H1 (cell line): ENCODE measurements at regions not wholly inside any gene's neighbourhood (a gene's known extent, or its start where the extent isn't known, plus 50 kb on each side); places are given as distances from the start of the nearest gene placed in this dataset.
A peak's percentile ranks its signal among the peaks of the same experiment; 100 is the strongest.

Experiments
- CTCF ChIA-PET: fragments of 300-600 bp; sonication (Branson Sonifier 250); formaldehyde crosslinking; loops from one replicate; lab custom pipeline; 2021; ENCODE audit not compliant: partially characterized antibody; lab: Charles Lee
- POLR2A ChIA-PET: fragments of 300-600 bp; sonication (Branson Sonifier 250); formaldehyde crosslinking; loops from one replicate; lab custom pipeline; 2021; ENCODE audit warnings: inconsistent platforms; ENCODE audit not compliant: partially characterized antibody; lab: Charles Lee
- DNase-seq, 2 experiments: peaks; one replicate each; pipeline versions ENCODE4 v3.0.0 to v3.0.0-alpha.2; 2010 to 2022; ENCODE audit warnings: low spot score in 2 of 2, low read depth in 1 of 2, mixed read lengths in 1 of 2
- FAIRE-seq: peaks from 2 replicates; lab custom pipeline; 2011; peaks lifted over from hg19 to GRCh38; lab: Jason Lieb, UNC
- H2AFZ ChIP-seq: 2 replicates; pipeline ENCODE4 v1.8.1; 2012; ENCODE audit warnings: low read length, inconsistent platforms
- H2AK5ac ChIP-seq: 2 replicates; pipeline ENCODE4 v1.6.1; 2013; ENCODE audit warnings: low read depth, low read length
- H2BK120ac ChIP-seq: replicated peaks from 2 replicates; pipeline ENCODE3; 2013; ENCODE audit warnings: low read depth, low read length, inconsistent platforms
- H2BK12ac ChIP-seq: 2 replicates; pipeline ENCODE4 v1.6.1; 2013; ENCODE audit warnings: low read depth, low read length
- H2BK15ac ChIP-seq: 2 replicates; pipeline ENCODE4 v1.6.1; 2013; ENCODE audit warnings: low read length
- H2BK20ac ChIP-seq: 2 replicates; pipeline ENCODE4 v1.6.1; 2013; ENCODE audit warnings: low read length
- H2BK5ac ChIP-seq: 2 replicates; pipeline ENCODE4 v1.6.1; 2013; ENCODE audit warnings: low read depth, low read length
- H3K14ac ChIP-seq: 2 replicates; pipeline ENCODE4 v1.6.1; 2013; ENCODE audit warnings: inconsistent platforms; ENCODE audit not compliant: insufficient read length
- H3K18ac ChIP-seq: 2 replicates; pipeline ENCODE4 v1.6.1; 2013; ENCODE audit warnings: low read length; ENCODE audit errors: extremely low read depth
- H3K23ac ChIP-seq: 2 replicates; pipeline ENCODE4 v1.6.1; 2013; ENCODE audit warnings: inconsistent platforms; ENCODE audit not compliant: insufficient read length
- H3K23me2 ChIP-seq: 2 replicates; pipeline ENCODE4 v1.6.1; 2013; ENCODE audit warnings: low read depth, low read length
- H3K27ac ChIP-seq: 2 replicates; pipeline ENCODE4 v1.6.1; 2011; ENCODE audit warnings: low read depth, low read length, inconsistent platforms
- H3K27me3 ChIP-seq, 4 experiments: replicated peaks in 1 of 4; 1 replicate in 1 of 4; 2 replicates in 3 of 4; pipeline versions ENCODE4 v1.6.1 to v1.8.1; 2011 to 2013; ENCODE audit warnings: low read length in 3 of 4, mild to moderate bottlenecking in 3 of 4, inconsistent platforms in 2 of 4, mixed read lengths in 2 of 4, moderate library complexity in 1 of 4; ENCODE audit not compliant: control insufficient read depth in 3 of 4, insufficient read depth in 3 of 4; ENCODE audit errors: extremely low read depth in 1 of 4
- H3K36me3 ChIP-seq, 4 experiments: 2 replicates each; pipeline versions ENCODE4 v1.6.1 to v1.8.1; 2011 to 2013; ENCODE audit warnings: mild to moderate bottlenecking in 4 of 4, low read length in 3 of 4, moderate library complexity in 2 of 4, control low read depth in 1 of 4, inconsistent platforms in 1 of 4; ENCODE audit not compliant: insufficient read depth in 4 of 4, control insufficient read depth in 2 of 4
- H3K4ac ChIP-seq: replicated peaks from 2 replicates; pipeline ENCODE3; 2013; ENCODE audit warnings: low read length, low read depth, mixed read lengths, inconsistent platforms; ENCODE audit not compliant: insufficient read length
- H3K4me1 ChIP-seq, 4 experiments: replicated peaks in 1 of 4; 1 replicate in 1 of 4; 2 replicates in 3 of 4; pipeline versions ENCODE4 v1.6.1 to v1.8.1; 2011 to 2013; ENCODE audit warnings: low read length in 3 of 4, inconsistent platforms in 2 of 4, mixed read lengths in 1 of 4; ENCODE audit not compliant: insufficient read depth in 4 of 4, control insufficient read depth in 3 of 4
- H3K4me2 ChIP-seq, 2 experiments: 2 replicates each; pipeline versions ENCODE4 v1.6.1 to v1.8.1; 2011 to 2013; ENCODE audit warnings: low read depth in 2 of 2, low read length in 2 of 2, control low read depth in 1 of 2, inconsistent platforms in 1 of 2, mild to moderate bottlenecking in 1 of 2; ENCODE audit not compliant: insufficient read depth in 1 of 2
- H3K4me3 ChIP-seq, 4 experiments: fragments of 200-600, 300-600 bp in 1 of 4; sonication (generic), shearing (Covaris generic), sonication (Bioruptor Twin) in 1 of 4; 2 replicates each; pipeline versions ENCODE4 v1.5.1 to v1.8.1; 2011 to 2016; ENCODE audit warnings: low read length in 4 of 4, low read depth in 3 of 4, control low read depth in 2 of 4, inconsistent platforms in 2 of 4, mild to moderate bottlenecking in 2 of 4, mixed read lengths in 1 of 4, moderate library complexity in 1 of 4; ENCODE audit not compliant: insufficient read depth in 2 of 4; ENCODE audit errors: extremely low read depth in 1 of 4
- H3K56ac ChIP-seq: replicated peaks from 2 replicates; pipeline ENCODE3; 2013; ENCODE audit warnings: low read depth, mild to moderate bottlenecking, mixed read lengths, low read length, inconsistent platforms; ENCODE audit not compliant: insufficient read length
- H3K79me1 ChIP-seq: 2 replicates; pipeline ENCODE4 v1.6.1; 2013; ENCODE audit warnings: low read depth, low read length, control low read depth
- H3K79me2 ChIP-seq, 2 experiments: 2 replicates each; pipeline versions ENCODE4 v1.6.1 to v1.8.1; 2012 to 2013; ENCODE audit warnings: low read length in 2 of 2, mild to moderate bottlenecking in 2 of 2, inconsistent platforms in 1 of 2; ENCODE audit not compliant: insufficient read depth in 2 of 2, control insufficient read depth in 1 of 2
- H3K9ac ChIP-seq, 4 experiments: replicated peaks in 1 of 4; 1 replicate in 1 of 4; 2 replicates in 3 of 4; pipeline versions ENCODE4 v1.6.1 to v1.8.1; 2011 to 2013; ENCODE audit warnings: low read depth in 3 of 4, low read length in 3 of 4, control low read depth in 2 of 4, mild to moderate bottlenecking in 2 of 4, moderate library complexity in 2 of 4, inconsistent platforms in 1 of 4; ENCODE audit errors: extremely low read depth in 1 of 4
- H3K9me3 ChIP-seq, 2 experiments: 2 replicates each; pipeline versions ENCODE4 v1.6.1 to v1.8.1; 2012 to 2013; ENCODE audit warnings: mild to moderate bottlenecking in 2 of 2, moderate library complexity in 2 of 2, control low read depth in 1 of 2, inconsistent platforms in 1 of 2, low read depth in 1 of 2, low read length in 1 of 2, mixed read lengths in 1 of 2; ENCODE audit not compliant: insufficient read depth in 2 of 2
- H4K20me1 ChIP-seq, 2 experiments: replicated peaks in 1 of 2; 2 replicates each; pipeline versions ENCODE3 to v1.8.1; 2011 to 2013; ENCODE audit warnings: inconsistent platforms in 2 of 2, low read length in 2 of 2, mild to moderate bottlenecking in 1 of 2; ENCODE audit not compliant: insufficient read depth in 2 of 2, control insufficient read depth in 1 of 2
- H4K5ac ChIP-seq: 2 replicates; pipeline ENCODE4 v1.6.1; 2013; ENCODE audit warnings: low read length, low read depth, mixed read lengths, inconsistent platforms; ENCODE audit not compliant: insufficient read length
- H4K8ac ChIP-seq: 2 replicates; pipeline ENCODE4 v1.8.0; 2013; ENCODE audit warnings: mild to moderate bottlenecking, moderate library complexity, low read length, inconsistent platforms; ENCODE audit not compliant: insufficient read depth; ENCODE audit errors: extremely low read depth
- H4K91ac ChIP-seq: replicated peaks from 2 replicates; pipeline ENCODE3; 2013; ENCODE audit warnings: low read length, mixed read lengths, inconsistent platforms; ENCODE audit not compliant: insufficient read length
- CEBPB ChIP-seq: IDR thresholded peaks from 2 replicates; pipeline ENCODE4 v1.6.1; 2012; ENCODE audit warnings: low read depth, low read length
- GABPA ChIP-seq: IDR thresholded peaks from 2 replicates; pipeline ENCODE4 v1.6.1; 2011; ENCODE audit warnings: mild to moderate bottlenecking, low read length, moderate library complexity, borderline replicate concordance; ENCODE audit not compliant: insufficient read depth
- RAD21 ChIP-seq, 2 experiments: IDR thresholded peaks in 1 of 2; conservative IDR thresholded peaks in 1 of 2; 2 replicates each; pipeline ENCODE4 v1.6.1; 2011; ENCODE audit warnings: low read depth in 2 of 2, low read length in 2 of 2, improper control_type of control experiment in 1 of 2, inconsistent platforms in 1 of 2, mild to moderate bottlenecking in 1 of 2, moderate library complexity in 1 of 2
- SRF ChIP-seq: IDR thresholded peaks from 2 replicates; pipeline ENCODE4 v1.6.1; 2011; ENCODE audit warnings: mild to moderate bottlenecking, low read depth, low read length, moderate library complexity

GRCh38 chr4:57162499-57163019, 52.4 kb upstream of the IGFBP7 start:
- Histone ChIP-seq H4K5ac (no peak overlapping the region), H2AFZ (no peak overlapping the region), H3K36me3 (no peaks in the 10 kb centered on the region), H4K91ac (no peak overlapping the region), H3K14ac (no peak overlapping the region), H3K27ac (no peak overlapping the region), H2BK15ac (no peak overlapping the region), H2AK5ac (no peak overlapping the region), H3K79me1 (no peaks in the 10 kb centered on the region), H3K9me3 (peaks cover 0 to 4% of the 10 kb centered on the region in 2 experiments; a peak in 1 of 4 replicates), H3K56ac (no peak overlapping the region), H2BK120ac (no peak overlapping the region), H2BK20ac (no peak overlapping the region), H3K4me1 (no peaks in the 10 kb centered on the region; a peak in 1 of 7 replicates), H3K23ac (no peak overlapping the region), H3K18ac (no peak overlapping the region), H3K9ac (no peak overlapping the region), H3K27me3 (peaks cover 0 to 14% (median 9%) of the 10 kb centered on the region in 4 experiments; a peak in 5 of 7 replicates), H4K8ac (no peak overlapping the region), H2BK12ac (no peak overlapping the region), H3K79me2 (no peaks in the 10 kb centered on the region)
- FAIRE-seq (no peak), DNase-seq (no peak)
- TF ChIP-seq CEBPB (no peak), SRF (peak; percentile 55; the same call in 1 of the 2 replicates), GABPA (no peak), RAD21 (IDR thresholded peaks at IDR 0.05 in 1 of 2, conservative IDR thresholded peaks at IDR 0.05 in 1 of 2; ENCODE audit: low read depth in 2 of 2, low read length in 2 of 2) (no peak)
- TF ChIP-seq, all 59 proteins: peak for 1
- no peak overlapping the region for H3K4me3 ChIP-seq
- 0 out of 2 replicates have a peak, but pooled peaks cover 2% of the 10 kb centered on the region for H3K23me2 ChIP-seq
- ChIA-PET CTCF (interaction anchor here (0.7 to 7.1 kb wide), 47 partner anchors 9 to 972 kb away, joined by 3 to 96 read pairs (median 6); no protein-coding TSS in a partner anchor), POLR2A (no interaction called here)
- no peak overlapping the region for H3K4me2 ChIP-seq
- no peak overlapping the region for H2BK5ac ChIP-seq
- no peak overlapping the region for H3K4ac ChIP-seq
- H4K20me1 ChIP-seq: no peaks in the 10 kb centered on the region
